Astrocyte (in vitro differentiated cells and primary cell): ENCODE measurements at regions not wholly inside any gene's neighbourhood (a gene's known extent, or its start where the extent isn't known, plus 50 kb on each side); places are given as distances from the start of the nearest gene placed in this dataset.
"Not testable (repeated sequence)": the region's sequence is repeated elsewhere in the genome, so short reads cannot be mapped to it uniquely, and the experiment has no call there.

Experiments used
- CTCF ChIP-seq: IDR thresholded peaks from 2 replicates; pipeline ENCODE4 v1.5.1; 2011; ENCODE audit warnings: low read depth, mild to moderate bottlenecking, inconsistent platforms, low read length, moderate library complexity; ENCODE audit not compliant: insufficient read depth
- EZH2 ChIP-seq: IDR thresholded peaks from 2 replicates; pipeline ENCODE4 v1.6.1; 2012; ENCODE audit warnings: mild to moderate bottlenecking, low read length, inconsistent platforms; ENCODE audit not compliant: insufficient read depth

GRCh38 chr6:91190041-91190440 is 603.2 kb upstream of the MAP3K7 start:
- TF ChIP-seq CTCF, EZH2: not testable (repeated sequence)
